HG03039 (cell line): ENCODE measurements at regions not wholly inside any gene's neighbourhood (a gene's known extent, or its start where the extent isn't known, plus 50 kb on each side); places are given as distances from the start of the nearest gene placed in this dataset.

Experiments used
- ATAC-seq: cut with Tn5 transposase; IDR thresholded peaks from one replicate; pipeline ENCODE4 v1.9.1; 2021; ENCODE audit warnings: mild to moderate bottlenecking, moderate library complexity; ENCODE audit not compliant: unreplicated experiment

GRCh38 chr3:187994221-187995042 lies 159.5 kb upstream of the LPP start:
- no peak for ATAC-seq

GRCh38 chr3:187995043-187995400 lies 158.9 kb upstream of the LPP start:
- ATAC-seq = no peak

- no peak for ATAC-seq
Observed at GRCh38 chr3:187995667-187996066, 158.3 kb upstream of the LPP start.

- no peak for ATAC-seq
Observed at GRCh38 chr3:187996609-187997008, 157.3 kb upstream of the LPP start.

GRCh38 chr3:187997490-187997889 lies 156.5 kb upstream of the LPP start:
- no peak for ATAC-seq

- ATAC-seq = no peak
Observed at GRCh38 chr3:187997946-187998561, 155.9 kb upstream of the LPP start.

DNA sequence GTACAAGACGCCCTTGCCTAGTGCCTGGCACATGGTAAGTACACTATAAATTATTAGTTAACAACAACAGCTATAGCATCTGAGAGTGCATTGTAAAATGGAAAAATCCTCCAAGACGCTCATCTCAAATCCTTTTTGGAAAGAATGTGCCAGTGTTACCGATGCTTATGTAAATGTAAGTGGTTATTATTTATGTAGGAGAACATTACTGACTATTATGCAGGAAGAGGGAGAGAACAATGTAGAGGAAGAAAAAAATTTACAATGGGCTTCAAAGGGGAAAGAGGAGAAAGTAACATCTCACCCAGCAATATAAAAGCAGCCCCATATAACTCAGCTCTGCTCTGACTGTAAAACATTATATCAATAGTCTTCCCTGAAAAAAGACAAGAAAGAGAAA lies 155.3 kb upstream of the LPP start:
- ATAC-seq = no peak

- ATAC-seq = no peak
Observed at GRCh38 chr3:187999821-188000220, 154.1 kb upstream of the LPP start.

- ATAC-seq = no peak
Observed at GRCh38 chr3:188000361-188000861, 153.5 kb upstream of the LPP start.

GRCh38 chr3:188001093-188001492 lies 152.9 kb upstream of the LPP start:
- no peak for ATAC-seq

DNA sequence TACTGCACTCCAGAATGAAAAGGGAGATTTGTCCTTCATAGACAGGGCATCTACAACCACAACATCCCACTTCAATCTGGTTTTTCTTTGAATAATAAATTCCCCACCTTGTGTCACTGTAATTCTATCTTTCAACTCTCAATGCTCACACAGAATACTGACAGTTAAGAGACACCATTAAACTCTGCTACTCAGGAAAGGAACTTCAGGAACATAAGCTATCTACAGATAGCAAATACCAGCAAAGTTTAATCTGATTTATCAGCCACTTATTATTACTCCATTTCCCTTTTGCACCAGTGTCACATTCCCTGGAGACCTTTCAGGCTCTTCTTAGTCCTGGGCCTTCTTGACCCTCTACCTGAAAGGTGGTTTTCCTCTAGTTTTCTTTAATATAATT lies 152.0 kb upstream of the LPP start:
- ATAC-seq = no peak

DNA sequence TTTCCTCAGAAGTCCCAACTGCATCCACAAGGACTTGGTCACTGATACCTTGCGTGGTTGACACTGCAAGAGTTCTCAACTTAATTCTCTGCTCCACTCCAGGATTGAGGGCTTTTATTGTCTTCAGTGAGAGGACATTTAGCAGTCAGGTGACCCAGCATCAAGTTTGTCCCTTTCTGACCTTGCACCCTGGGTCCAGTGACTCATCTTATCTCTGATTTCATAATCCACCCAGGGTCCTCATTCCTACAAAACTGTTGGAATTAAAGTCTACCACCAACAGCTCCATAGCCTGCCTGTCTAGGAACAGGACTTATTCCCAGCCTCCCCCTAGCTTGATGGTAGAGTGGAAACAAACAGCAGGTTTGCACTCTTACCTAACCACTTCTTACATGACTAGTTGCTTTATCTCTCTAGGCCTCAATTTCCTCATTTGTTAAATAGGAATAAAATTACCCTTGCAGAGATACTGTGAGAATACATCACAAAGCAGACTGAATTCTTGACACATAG lies 151.3 kb upstream of the LPP start:
- no peak for ATAC-seq

- ATAC-seq = no peak
Observed at GRCh38 chr3:188003188-188004171, 150.5 kb upstream of the LPP start.

- no peak for ATAC-seq
Observed at GRCh38 chr3:188006726-188007393, 147.1 kb upstream of the LPP start.

DNA sequence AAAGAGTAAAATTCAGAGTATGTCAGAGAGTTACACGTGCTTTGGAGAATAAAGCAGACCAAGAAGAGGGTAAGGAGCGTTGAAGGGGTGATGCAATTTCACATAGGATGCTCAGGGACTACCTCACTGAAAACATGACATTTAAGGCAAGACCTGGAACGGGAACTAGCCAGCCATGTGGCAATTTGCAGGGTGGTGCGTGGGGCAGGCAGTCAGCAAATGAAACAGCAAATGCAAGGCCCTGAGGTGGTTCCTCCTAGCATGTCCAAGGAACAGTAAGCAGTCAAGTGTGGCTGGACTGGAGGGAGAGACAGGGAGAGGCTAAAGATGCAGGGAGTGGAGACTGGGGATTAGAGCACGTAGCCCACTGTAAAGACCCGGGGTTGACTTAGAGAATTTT lies 146.1 kb upstream of the LPP start:
- no peak for ATAC-seq

DNA sequence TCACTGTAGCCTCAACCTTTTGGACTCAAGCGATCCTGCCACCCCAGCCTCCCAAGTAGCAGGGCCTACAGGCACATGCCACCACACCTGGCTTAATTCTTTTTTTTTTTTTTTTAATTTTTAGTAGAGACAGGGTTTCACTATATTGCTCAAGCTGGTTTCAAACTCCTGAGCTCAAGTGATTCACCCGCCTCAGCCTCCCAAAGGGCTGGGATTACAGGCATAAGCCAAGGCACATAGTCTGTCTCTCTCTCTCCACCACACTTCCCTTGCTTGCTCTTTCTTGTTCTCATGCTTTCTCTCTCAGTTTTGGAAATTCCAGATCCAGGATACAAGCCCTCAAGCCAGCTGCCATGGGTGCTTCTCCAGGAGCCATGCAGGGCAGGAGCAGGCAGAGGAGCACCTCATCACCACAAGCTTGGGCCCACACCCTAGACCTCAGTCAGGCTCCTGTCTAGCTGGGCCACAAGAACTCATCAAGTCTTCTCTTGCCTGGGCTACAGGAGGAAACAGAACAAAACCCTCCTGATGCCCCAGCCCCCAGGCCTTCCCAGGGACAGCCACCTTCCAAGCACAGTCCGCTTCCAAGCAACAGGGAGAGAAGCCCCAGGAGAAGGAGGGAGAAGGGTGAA lies 145.3 kb upstream of the LPP start:
- no peak for ATAC-seq

GRCh38 chr3:188010478-188010877 lies 143.5 kb upstream of the LPP start:
- ATAC-seq = no peak

- no peak for ATAC-seq
Observed at GRCh38 chr3:188019727-188020126, 134.2 kb upstream of the LPP start.

GRCh38 chr3:188021041-188021440 lies 132.9 kb upstream of the LPP start:
- ATAC-seq = no peak

DNA sequence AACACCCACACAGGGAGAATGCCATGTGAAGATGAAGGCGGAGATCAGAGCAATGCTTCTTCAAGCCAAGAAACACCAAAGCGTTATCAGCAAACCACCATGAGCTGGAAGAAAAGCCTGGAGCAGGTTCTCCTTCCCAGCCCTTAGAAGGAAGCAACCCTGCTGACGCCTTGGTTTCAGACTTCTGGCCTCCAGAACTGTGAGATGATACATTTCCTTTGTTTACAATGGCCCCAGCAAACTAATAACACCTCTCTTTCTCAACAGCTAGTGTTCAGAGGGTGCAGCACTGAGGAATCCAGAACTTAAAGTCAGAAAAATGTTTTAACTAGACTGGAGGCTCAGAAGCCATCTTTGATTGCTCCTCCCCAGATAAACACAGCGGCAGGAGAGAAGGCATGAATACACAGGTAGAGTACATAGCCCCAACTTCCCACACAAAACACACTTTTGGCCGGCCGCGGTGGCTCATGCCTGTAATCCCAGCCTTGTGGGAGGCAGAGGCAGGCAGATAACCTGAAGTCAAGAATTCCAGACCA lies 132.4 kb upstream of the LPP start:
- ATAC-seq = no peak
